ENCODE measurements at regions not wholly inside any gene's neighbourhood (a gene's known extent, or its start where the extent isn't known, plus 50 kb on each side); places are given as distances from the start of the nearest gene placed in this dataset.

- H3K4me3 ChIP-seq (ENCODE audit: low read length), result no peak overlapping the region
- DNase-seq (ENCODE audit: low read depth), result no peak
- no peak for TF ChIP-seq CTCF (IDR thresholded peaks at IDR 0.05; ENCODE audit: insufficient read depth, low read depth, low read length, missing control alignments)
Observed at GRCh38 chr3:74273091-74273490, 341.4 kb downstream of the CNTN3 start.

GRCh38 chr3:74271541-74271940 is 342.9 kb downstream of the CNTN3 start:
- H3K4me3 ChIP-seq (ENCODE audit: low read length), result no peak overlapping the region
- DNase-seq (ENCODE audit: low read depth), result no peak
- no peak for TF ChIP-seq CTCF (IDR thresholded peaks at IDR 0.05; ENCODE audit: insufficient read depth, low read depth, low read length, missing control alignments)

DNA sequence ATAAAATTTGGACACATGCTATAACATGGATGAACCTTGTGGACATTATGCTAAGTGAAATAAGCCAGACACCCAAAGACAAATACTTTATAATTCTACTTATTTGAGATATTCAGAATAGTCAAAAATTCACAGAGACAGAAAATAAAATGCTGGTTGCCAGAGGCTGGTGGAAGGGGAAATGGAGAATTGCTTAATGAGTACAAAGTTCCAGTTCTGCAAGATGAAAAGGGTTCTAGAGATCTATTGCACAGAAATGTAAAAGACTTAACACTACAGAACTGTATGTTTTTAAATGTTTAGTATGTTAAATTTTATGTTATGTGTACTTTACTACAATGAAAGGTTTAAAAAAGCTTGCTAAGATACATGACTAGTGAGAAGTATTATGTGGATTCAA is 344.8 kb downstream of the CNTN3 start:
- no peak for TF ChIP-seq CTCF (IDR thresholded peaks at IDR 0.05; ENCODE audit: insufficient read depth, low read depth, low read length, missing control alignments)
- H3K4me3 ChIP-seq (ENCODE audit: low read length), result no peak overlapping the region
- no peak for DNase-seq (ENCODE audit: low read depth)

- no peak for TF ChIP-seq CTCF (IDR thresholded peaks at IDR 0.05; ENCODE audit: insufficient read depth, low read depth, low read length, missing control alignments)
- peak; percentile 13 for DNase-seq (ENCODE audit: low read depth)
- no peak overlapping the region for H3K4me3 ChIP-seq (ENCODE audit: low read length)
Observed at GRCh38 chr3:74268753-74269152, 345.7 kb downstream of the CNTN3 start.

DNA sequence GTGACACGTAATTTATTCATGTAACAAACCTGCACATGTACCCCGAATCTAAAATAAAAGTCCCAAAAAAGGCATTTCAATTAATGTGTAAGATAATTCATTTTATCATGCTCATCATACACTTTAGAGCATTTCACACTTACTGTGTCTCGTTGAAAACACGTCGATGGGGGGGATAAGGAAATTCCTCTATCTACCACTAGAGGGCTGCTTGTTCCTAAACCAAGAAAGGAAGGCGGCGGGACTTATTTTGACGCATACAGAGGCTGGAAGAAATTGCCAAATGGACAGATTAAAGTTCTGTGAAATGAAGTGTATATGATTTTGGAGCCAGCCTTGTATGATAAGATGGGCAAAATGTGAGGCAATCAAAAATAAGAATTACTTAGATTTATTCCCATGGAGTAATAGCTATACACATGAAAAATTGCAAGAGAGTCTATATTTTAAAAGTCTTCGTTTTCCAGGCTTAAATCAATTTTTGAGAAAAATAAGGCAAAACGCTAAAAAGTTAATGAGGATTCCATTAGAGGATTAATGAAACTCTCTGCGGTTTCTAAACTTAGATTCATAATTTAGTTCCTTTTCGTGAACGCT is 346.8 kb downstream of the CNTN3 start:
- H3K4me3 ChIP-seq (ENCODE audit: low read length), result no peak overlapping the region
- peak; percentile 81 for TF ChIP-seq CTCF (IDR thresholded peaks at IDR 0.05; ENCODE audit: insufficient read depth, low read depth, low read length, missing control alignments)
- peak; percentile 61 for DNase-seq (ENCODE audit: low read depth)

- no peak overlapping the region for H3K4me3 ChIP-seq (ENCODE audit: low read length)
- no peak for TF ChIP-seq CTCF (IDR thresholded peaks at IDR 0.05; ENCODE audit: insufficient read depth, low read depth, low read length, missing control alignments)
- DNase-seq (ENCODE audit: low read depth), result no peak
Observed at GRCh38 chr3:74267131-74267530, 347.3 kb downstream of the CNTN3 start.

DNA sequence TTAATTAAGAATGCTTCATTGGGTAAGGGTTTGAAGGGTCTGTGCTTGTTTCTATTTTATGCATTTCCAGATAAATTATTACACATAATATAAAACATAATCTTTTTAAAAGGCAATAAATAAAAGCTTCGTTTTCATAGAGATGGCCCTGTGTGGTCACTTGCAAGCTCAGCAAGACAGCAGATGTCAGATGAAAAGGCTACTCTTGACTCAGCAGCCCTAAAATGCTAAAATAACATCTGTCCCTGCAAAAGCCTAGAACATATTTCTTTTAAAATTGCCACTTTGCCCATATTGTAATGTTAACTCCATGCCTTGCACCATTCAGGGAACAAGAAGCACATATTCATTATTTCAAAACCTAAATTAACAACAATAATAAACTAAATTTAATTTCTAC is 349.4 kb downstream of the CNTN3 start:
- H3K4me3 ChIP-seq (ENCODE audit: low read length), result no peak overlapping the region
- no peak for TF ChIP-seq CTCF (IDR thresholded peaks at IDR 0.05; ENCODE audit: insufficient read depth, low read depth, low read length, missing control alignments)
- no peak for DNase-seq (ENCODE audit: low read depth)
